K562 (cell line): ENCODE measurements at regions not wholly inside any gene's neighbourhood (a gene's known extent, or its start where the extent isn't known, plus 50 kb on each side); places are given as distances from the start of the nearest gene placed in this dataset.

Source experiments
- RBM25 ChIP-seq: fragments of 200-400 bp; formaldehyde crosslinking; IDR thresholded peaks from 2 replicates; pipeline ENCODE4 v1.6.1; 2018; ENCODE audit warnings: low read length, low read depth, moderate library complexity; ENCODE audit not compliant: severe bottlenecking
- STAT5B ChIP-seq: fragments of 250-450 bp; sonication (Bioruptor Pico); IDR thresholded peaks from 2 replicates; pipeline ENCODE4 v1.8.0; 2021; ENCODE audit warnings: mild to moderate bottlenecking, inconsistent platforms
- ZNF165 ChIP-seq: fragments of 250-450 bp; sonication (Bioruptor Pico); IDR thresholded peaks from 2 replicates; pipeline ENCODE4 v1.4.0; 2020; ENCODE audit warnings: borderline replicate concordance
- TF ChIP-seq, protein P1 (sequence below): sonication (generic); formaldehyde crosslinking; IDR thresholded peaks from 2 replicates; pipeline ENCODE4 v1.8.0; 2023; ENCODE audit warnings: mild to moderate bottlenecking, missing genetic modification reagents
- TF ChIP-seq, protein P2 (sequence below): sonication (generic); formaldehyde crosslinking; IDR thresholded peaks from 2 replicates; pipeline ENCODE4 v1.8.0; 2022; ENCODE audit warnings: mild to moderate bottlenecking, low read depth, missing genetic modification reagents

DNA sequence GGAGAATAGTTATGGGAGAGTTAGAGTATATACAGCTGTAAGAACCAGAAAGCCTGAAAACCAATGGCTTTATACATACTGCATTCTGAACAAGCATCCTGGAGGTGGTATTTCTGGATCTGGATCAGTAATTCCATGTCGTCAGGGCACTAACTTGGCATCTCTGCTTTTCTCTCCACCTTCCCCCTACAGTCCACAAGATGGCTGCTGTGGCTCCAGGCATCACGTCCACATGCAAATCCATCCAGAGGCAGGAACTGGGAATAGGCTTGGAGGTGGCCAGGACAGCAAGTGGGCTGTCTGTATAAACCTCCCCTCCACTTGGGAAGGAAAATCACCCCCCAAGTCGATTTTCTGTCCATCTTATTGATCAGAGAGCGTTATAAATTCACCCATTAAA, 86.2 kb upstream of the WDR26 start (continued):
- TF ChIP-seq, protein P1, sequence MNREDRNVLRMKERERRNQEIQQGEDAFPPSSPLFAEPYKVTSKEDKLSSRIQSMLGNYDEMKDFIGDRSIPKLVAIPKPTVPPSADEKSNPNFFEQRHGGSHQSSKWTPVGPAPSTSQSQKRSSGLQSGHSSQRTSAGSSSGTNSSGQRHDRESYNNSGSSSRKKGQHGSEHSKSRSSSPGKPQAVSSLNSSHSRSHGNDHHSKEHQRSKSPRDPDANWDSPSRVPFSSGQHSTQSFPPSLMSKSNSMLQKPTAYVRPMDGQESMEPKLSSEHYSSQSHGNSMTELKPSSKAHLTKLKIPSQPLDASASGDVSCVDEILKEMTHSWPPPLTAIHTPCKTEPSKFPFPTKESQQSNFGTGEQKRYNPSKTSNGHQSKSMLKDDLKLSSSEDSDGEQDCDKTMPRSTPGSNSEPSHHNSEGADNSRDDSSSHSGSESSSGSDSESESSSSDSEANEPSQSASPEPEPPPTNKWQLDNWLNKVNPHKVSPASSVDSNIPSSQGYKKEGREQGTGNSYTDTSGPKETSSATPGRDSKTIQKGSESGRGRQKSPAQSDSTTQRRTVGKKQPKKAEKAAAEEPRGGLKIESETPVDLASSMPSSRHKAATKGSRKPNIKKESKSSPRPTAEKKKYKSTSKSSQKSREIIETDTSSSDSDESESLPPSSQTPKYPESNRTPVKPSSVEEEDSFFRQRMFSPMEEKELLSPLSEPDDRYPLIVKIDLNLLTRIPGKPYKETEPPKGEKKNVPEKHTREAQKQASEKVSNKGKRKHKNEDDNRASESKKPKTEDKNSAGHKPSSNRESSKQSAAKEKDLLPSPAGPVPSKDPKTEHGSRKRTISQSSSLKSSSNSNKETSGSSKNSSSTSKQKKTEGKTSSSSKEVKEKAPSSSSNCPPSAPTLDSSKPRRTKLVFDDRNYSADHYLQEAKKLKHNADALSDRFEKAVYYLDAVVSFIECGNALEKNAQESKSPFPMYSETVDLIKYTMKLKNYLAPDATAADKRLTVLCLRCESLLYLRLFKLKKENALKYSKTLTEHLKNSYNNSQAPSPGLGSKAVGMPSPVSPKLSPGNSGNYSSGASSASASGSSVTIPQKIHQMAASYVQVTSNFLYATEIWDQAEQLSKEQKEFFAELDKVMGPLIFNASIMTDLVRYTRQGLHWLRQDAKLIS (CRISPR knock-in tag): no peak
- TF ChIP-seq, protein P2, sequence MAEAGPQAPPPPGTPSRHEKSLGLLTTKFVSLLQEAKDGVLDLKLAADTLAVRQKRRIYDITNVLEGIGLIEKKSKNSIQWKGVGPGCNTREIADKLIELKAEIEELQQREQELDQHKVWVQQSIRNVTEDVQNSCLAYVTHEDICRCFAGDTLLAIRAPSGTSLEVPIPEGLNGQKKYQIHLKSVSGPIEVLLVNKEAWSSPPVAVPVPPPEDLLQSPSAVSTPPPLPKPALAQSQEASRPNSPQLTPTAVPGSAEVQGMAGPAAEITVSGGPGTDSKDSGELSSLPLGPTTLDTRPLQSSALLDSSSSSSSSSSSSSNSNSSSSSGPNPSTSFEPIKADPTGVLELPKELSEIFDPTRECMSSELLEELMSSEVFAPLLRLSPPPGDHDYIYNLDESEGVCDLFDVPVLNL (CRISPR knock-in tag): no peak
- TF ChIP-seq ZNF165 (CRISPR knock-in tag): no peak
- TF ChIP-seq STAT5B (CRISPR knock-in tag): no peak
- TF ChIP-seq RBM25: peak; percentile 76
